ENCODE measurements at regions not wholly inside any gene's neighbourhood (a gene's known extent, or its start where the extent isn't known, plus 50 kb on each side); places are given as distances from the start of the nearest gene placed in this dataset.

DNA sequence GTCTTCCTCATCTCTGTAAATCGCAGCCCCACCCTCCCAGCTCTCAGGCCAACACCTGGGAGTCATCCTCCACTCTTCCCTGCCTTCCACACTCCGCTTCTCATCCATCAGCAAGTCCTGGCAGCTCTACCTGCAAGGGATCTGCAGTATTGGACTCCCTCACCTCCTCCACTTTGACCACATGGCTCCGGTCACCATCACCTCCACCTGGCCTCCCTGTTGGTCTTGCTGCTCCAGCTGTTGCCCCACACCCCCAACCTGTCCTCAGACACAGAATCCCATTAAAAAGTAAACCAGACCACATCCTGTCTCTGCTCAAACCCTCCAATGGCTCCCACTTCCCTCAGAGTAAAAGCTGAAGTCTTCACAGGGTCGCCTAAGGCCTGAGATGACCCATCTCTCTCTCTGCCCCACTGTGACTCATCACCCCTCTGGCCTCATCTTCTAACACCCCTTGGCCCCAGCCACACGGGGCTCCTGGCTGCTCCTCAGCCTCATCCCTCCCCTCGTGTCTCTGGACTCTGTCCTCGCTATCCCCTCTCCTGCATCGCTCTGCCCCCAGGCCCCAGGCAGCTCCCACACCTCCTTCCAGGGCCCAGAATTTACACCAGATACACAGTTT, 185.1 kb upstream of the SULF2 start:
- TF ChIP-seq, protein P1, sequence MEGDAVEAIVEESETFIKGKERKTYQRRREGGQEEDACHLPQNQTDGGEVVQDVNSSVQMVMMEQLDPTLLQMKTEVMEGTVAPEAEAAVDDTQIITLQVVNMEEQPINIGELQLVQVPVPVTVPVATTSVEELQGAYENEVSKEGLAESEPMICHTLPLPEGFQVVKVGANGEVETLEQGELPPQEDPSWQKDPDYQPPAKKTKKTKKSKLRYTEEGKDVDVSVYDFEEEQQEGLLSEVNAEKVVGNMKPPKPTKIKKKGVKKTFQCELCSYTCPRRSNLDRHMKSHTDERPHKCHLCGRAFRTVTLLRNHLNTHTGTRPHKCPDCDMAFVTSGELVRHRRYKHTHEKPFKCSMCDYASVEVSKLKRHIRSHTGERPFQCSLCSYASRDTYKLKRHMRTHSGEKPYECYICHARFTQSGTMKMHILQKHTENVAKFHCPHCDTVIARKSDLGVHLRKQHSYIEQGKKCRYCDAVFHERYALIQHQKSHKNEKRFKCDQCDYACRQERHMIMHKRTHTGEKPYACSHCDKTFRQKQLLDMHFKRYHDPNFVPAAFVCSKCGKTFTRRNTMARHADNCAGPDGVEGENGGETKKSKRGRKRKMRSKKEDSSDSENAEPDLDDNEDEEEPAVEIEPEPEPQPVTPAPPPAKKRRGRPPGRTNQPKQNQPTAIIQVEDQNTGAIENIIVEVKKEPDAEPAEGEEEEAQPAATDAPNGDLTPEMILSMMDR (conservative IDR thresholded peaks at IDR 0.05) = no peak
- no peak for TF ChIP-seq EZH2 (IDR thresholded peaks at IDR 0.05; ENCODE audit: low read depth)
